ENCODE measurements at regions not wholly inside any gene's neighbourhood (a gene's known extent, or its start where the extent isn't known, plus 50 kb on each side); places are given as distances from the start of the nearest gene placed in this dataset.
"Not testable (repeated sequence)": the region's sequence is repeated elsewhere in the genome, so short reads cannot be mapped to it uniquely, and the experiment has no call there.

DNA sequence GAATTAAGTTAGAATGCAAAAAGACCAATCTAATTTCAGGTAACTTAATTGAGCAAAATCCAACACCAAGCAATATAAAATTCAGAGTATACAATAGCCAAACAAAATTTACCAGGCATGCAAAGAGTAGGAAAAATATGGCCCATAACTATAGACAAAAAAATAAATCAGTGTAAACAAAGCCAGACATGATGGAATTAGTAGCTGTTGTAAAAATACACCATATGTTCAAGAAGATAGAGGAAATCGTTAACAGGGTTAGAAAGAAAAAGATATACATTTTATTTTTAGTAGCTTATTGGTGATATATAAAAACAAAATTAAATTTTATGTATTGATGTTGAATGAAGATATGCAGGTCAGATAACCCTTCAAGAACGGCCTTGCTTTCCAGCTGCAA, 621.1 kb upstream of the MIR17HG start:
- Mint-ChIP-seq H3K4me1 (no peaks in the 10 kb centered on the region), H3K4me3 (no peak overlapping the region), H3K27ac (no peak overlapping the region), H3K27me3 (no peaks in the 10 kb centered on the region), H3K36me3 (peaks cover 0 to 5% (median 2%) of the 10 kb centered on the region in 3 donors), H3K9me3 (peaks cover 0 to 24% (median 9%) of the 10 kb centered on the region in 9 donors)
- POLR2A ChIA-PET, result no interaction called here
- ATAC-seq (no peak), DNase-seq (no peak)

DNA sequence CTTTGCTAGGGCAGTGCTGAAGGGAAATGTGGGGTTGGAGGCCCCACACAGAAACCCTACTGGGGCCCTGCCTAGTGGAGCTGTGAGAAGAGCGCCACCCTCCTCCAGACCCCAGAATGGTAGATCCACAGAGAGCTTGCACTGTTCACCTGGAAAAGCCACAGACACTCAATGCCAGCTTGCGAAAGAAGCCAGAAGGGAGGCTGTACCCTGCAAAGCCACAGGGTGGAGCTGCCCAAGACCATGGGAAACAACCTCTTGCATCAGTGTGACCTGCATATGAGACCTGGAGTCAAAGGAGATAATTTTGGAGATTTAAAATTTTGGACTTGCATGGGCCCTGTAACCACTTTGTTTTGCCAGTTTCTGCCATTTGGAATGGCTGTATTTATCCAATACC, 615.4 kb upstream of the MIR17HG start:
- POLR2A ChIA-PET, result no interaction called here
- Mint-ChIP-seq H3K36me3 (peaks cover 0 to 5% (median 0%) of the 10 kb centered on the region in 3 donors), H3K9me3 (peaks cover under 1 to 38% (median 12%) of the 10 kb centered on the region in 9 donors), H3K4me1 (no peaks in the 10 kb centered on the region), H3K27me3 (no peaks in the 10 kb centered on the region), H3K27ac (no peak overlapping the region), H3K4me3 (no peak overlapping the region)
- no peak for ATAC-seq
- DNase-seq, result no peak

DNA sequence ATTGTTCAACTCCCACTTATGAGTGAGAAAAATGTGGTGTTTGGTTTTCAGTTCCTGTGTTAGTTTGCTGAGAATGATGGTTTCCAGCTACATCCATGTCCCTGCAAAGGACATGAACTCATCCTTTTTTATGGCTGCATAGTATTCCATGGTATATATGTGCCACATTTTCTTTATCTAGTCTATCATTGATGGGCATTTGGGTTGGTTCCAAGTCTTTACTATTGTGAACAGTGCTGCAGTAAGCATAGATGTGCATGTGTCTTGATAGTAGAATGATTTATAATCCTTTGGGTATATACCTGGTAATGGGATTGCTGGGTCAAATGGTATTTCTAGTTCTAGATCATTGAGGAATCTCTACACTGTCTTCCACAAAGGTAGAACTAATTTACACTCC, 613.0 kb upstream of the MIR17HG start:
- H3K36me3 Mint-ChIP-seq, POLR2A ChIA-PET, H3K27me3 Mint-ChIP-seq, ATAC-seq, H3K27ac Mint-ChIP-seq, DNase-seq, H3K4me1 Mint-ChIP-seq, H3K4me3 Mint-ChIP-seq: not testable (repeated sequence)
- H3K9me3 Mint-ChIP-seq, result peaks cover 0 to 35% (median 14%) of the 10 kb centered on the region in 9 donors

DNA sequence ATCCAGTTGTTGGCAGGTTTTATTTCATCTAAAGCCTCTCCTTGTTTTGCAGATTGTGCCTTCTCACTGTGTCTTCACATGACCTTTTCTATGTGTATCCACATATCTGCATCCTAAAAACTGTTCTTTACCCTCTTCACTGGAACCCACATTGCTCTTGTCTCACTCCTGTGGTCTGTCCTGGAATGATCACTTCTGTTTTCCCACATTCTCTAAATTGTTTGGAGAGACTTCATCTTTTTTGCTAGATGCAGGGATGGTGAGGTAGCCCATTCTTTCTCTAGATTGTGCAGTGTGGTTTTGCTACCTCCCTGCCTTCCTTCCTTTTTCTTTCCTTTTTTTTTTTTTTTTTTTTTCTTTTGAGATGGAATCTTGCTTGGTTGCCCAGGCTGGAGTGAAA, 608.6 kb upstream of the MIR17HG start:
- ATAC-seq (no peak), DNase-seq (no peak)
- H3K4me1 Mint-ChIP-seq, result no peaks in the 10 kb centered on the region
- peaks cover 0 to 25% (median 3%) of the 10 kb centered on the region in 9 donors for H3K9me3 Mint-ChIP-seq
- POLR2A ChIA-PET, result no interaction called here
- no peaks in the 10 kb centered on the region for H3K36me3 Mint-ChIP-seq
- H3K27ac Mint-ChIP-seq, result no peak overlapping the region
- H3K4me3 Mint-ChIP-seq, result no peak overlapping the region
- no peaks in the 10 kb centered on the region for H3K27me3 Mint-ChIP-seq

DNA sequence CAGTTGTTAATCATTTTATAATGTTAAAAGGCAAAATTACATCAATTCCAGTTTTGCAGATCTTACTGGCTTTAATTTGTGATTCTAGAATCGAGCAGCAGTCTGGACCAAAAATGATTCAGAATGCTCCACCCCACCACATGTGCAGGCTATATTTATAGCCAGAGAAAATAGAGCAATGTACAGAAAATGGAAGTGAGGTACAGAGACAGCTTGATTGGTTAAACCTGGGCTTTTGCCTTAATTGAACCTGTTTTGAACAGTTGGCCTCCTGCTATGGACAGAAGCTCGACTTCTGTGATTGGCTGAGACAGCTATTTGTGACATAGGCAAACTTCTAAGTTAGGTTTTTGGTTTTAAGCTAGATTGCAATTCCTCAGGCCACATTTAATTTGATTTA, 607.4 kb upstream of the MIR17HG start:
- H3K4me3 Mint-ChIP-seq, result no peak overlapping the region
- no peak for ATAC-seq
- POLR2A ChIA-PET, result no interaction called here
- peaks cover 0 to 16% (median 6%) of the 10 kb centered on the region in 9 donors for H3K9me3 Mint-ChIP-seq
- no peak for DNase-seq
- no peak overlapping the region for H3K27ac Mint-ChIP-seq
- no peaks in the 10 kb centered on the region for H3K27me3 Mint-ChIP-seq
- H3K4me1 Mint-ChIP-seq, result no peaks in the 10 kb centered on the region
- H3K36me3 Mint-ChIP-seq, result no peaks in the 10 kb centered on the region

DNA sequence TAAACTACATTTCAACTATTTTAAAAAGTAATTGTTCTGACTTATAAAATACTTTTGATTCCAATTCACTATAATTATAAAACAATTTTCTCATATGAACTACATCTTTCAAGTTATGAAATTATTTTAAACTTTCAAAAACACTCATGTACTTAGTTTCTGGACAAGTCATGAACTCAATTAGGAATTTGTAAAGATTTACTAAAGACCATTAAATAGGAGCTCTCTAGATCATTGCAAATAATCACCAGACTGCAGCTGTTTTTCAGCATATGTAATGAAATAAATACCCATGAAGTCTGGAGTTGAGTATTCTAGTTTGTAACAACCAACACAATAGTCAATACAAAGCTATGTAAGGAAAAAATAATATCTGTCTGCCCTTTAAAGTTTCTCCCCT, 605.1 kb upstream of the MIR17HG start:
- Mint-ChIP-seq H3K27ac (no peak overlapping the region), H3K4me1 (no peaks in the 10 kb centered on the region), H3K27me3 (no peaks in the 10 kb centered on the region), H3K4me3 (no peak overlapping the region), H3K36me3 (no peaks in the 10 kb centered on the region), H3K9me3 (peaks cover 0 to 15% (median 3%) of the 10 kb centered on the region in 9 donors)
- POLR2A ChIA-PET, result no interaction called here
- ATAC-seq (no peak), DNase-seq (no peak)

DNA sequence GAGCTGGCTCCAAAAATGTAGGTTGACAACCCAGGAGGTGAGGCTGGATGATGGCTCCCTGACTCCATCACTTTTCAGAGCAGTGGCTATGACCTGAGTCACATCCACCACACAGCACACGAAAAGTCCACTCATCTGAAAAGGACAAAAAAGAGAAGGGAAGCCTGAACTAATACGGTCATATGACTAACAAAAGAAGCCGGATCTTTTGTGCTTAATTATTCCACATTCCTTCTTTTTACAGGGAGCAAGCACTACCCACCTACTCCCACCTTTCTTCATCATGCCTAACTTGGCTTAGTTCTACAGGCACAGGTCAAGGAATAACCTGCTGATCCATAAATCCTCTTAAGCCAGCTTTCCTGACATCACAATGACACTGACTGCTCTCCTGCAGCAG, 601.3 kb upstream of the MIR17HG start:
- H3K9me3 Mint-ChIP-seq, result peaks cover 0 to 37% (median 9%) of the 10 kb centered on the region in 9 donors
- H3K4me3 Mint-ChIP-seq, result no peak overlapping the region
- no peaks in the 10 kb centered on the region for H3K27me3 Mint-ChIP-seq
- H3K36me3 Mint-ChIP-seq, result peaks cover 0 to 5% (median 0%) of the 10 kb centered on the region in 3 donors
- ATAC-seq (no peak), DNase-seq (no peak)
- no peaks in the 10 kb centered on the region for H3K4me1 Mint-ChIP-seq
- H3K27ac Mint-ChIP-seq, result no peak overlapping the region
- POLR2A ChIA-PET, result no interaction called here

DNA sequence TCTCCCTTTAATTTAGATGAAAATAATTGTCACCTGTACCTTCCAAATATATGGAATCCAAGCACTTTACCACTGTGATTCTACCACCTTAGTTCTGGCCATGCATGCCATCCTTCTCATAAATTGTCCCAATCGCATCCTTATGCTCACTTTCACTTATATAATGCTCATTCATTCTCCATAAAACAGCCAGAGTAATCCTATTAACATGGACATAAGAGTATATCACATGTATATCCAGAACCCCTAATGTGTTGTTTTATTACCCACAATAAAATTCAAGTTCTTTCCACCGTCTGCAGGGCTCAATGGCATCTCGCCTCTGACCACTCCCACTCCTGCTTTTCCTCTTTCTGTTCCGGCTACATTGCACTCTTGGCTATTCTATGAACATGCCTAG, 597.5 kb upstream of the MIR17HG start:
- Mint-ChIP-seq H3K4me3 (no peak overlapping the region), H3K36me3 (peaks cover 0 to 5% (median 0%) of the 10 kb centered on the region in 3 donors), H3K4me1 (no peaks in the 10 kb centered on the region), H3K27me3 (no peaks in the 10 kb centered on the region), H3K27ac (no peak overlapping the region), H3K9me3 (peaks cover 4 to 42% (median 14%) of the 10 kb centered on the region in 9 donors)
- ATAC-seq, result no peak
- POLR2A ChIA-PET, result no interaction called here
- no peak for DNase-seq

DNA sequence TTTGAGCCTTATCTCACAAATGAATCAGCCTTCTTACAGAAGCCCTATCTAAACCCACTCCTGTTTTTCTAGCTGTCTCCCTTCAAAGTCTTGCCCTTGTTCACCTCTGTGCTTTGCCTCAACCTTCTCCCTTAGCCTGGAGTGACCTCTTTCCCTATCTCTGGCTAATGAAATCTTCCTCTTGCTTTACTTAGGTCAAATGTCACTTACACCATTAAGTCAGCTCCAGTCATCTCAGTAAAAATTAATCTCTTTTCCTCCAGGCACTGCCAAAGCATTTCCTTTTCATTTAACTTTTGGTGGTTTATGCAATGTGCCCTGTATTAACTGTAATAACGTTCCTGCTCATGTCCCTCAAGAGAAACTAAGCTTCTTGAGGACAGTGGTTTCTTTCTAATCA, 596.5 kb upstream of the MIR17HG start:
- ATAC-seq (no peak), DNase-seq (no peak)
- H3K4me1 Mint-ChIP-seq, result no peaks in the 10 kb centered on the region
- POLR2A ChIA-PET, result no interaction called here
- H3K4me3 Mint-ChIP-seq, result no peak overlapping the region
- H3K27ac Mint-ChIP-seq, result no peak overlapping the region
- H3K36me3 Mint-ChIP-seq, result peaks cover 0 to 5% (median 0%) of the 10 kb centered on the region in 3 donors
- H3K27me3 Mint-ChIP-seq, result no peaks in the 10 kb centered on the region
- peaks cover 4 to 42% (median 14%) of the 10 kb centered on the region in 9 donors for H3K9me3 Mint-ChIP-seq

DNA sequence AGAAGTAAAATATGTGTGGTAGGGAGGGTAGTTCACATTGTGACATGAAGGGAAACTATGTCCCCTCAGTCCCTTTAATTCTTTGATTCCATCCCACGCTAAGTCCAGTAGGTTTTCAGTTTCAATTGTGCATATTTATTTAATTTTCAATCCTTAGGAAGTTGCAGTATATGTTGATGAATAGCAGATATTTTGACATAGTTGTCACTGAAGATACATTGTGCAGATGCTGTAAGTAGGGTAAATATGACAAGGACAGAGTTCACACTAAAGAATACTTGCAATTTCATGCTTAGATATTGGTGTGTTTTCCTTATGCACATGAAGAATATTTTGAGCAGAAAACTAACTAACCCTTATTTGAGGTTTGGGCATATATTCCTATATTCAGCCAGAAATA, 595.4 kb upstream of the MIR17HG start:
- Mint-ChIP-seq H3K27ac (no peak overlapping the region), H3K9me3 (peaks cover 4 to 36% (median 16%) of the 10 kb centered on the region in 9 donors), H3K36me3 (peaks cover 0 to 5% (median 0%) of the 10 kb centered on the region in 3 donors), H3K4me3 (no peak overlapping the region), H3K4me1 (no peaks in the 10 kb centered on the region), H3K27me3 (no peaks in the 10 kb centered on the region)
- ATAC-seq, result no peak
- POLR2A ChIA-PET, result no interaction called here
- DNase-seq, result no peak

DNA sequence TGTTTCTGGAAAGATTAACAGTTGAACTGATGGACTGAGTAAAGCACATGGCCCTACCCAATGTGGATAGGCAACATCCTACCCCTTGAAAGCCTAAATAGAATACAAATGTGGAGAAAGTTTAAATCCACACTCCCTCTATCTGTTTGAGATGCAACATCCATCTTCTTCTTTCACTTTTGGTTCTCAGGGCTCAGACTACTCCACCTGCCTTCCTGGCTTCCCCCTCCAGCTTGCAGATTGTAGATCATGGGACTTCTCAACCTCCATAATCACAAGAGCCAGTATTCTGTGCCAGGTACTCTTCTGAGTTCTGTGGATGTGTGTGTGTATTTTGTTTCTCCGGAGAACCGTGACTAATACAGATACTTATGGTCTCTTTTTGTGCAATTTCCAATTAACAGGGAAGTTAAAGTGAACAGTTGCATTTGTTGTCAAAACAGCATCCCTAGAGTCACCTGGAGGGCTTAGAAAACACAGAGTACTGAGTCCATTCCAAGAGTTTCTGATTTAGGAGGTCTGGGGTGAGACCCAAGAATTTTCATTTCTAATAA, 590.3 kb upstream of the MIR17HG start:
- ATAC-seq, result no peak
- POLR2A ChIA-PET, result no interaction called here
- Mint-ChIP-seq H3K36me3 (no peaks in the 10 kb centered on the region), H3K4me3 (no peak overlapping the region), H3K9me3 (peaks cover 0 to 21% (median 7%) of the 10 kb centered on the region in 9 donors), H3K4me1 (no peaks in the 10 kb centered on the region), H3K27ac (no peak overlapping the region), H3K27me3 (no peaks in the 10 kb centered on the region)
- DNase-seq, result no peak

DNA sequence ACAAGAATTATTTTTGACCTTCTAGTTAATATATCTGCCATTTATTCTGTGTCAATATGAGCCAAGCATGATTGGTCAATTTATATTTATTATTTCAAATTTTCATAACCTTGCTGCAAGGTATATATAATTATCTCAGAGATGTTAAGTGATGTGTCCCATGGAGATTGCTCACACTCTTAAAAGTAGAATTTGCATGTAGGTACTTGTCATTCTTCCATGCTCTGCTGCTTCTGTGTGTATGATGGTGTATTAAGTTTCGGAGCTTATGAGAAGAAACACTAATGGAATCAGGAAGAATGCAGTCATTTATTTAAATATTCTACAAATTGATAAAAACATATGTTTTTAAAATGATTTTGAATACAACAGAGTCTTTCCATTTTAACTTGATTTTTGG, 586.8 kb upstream of the MIR17HG start:
- Mint-ChIP-seq H3K27me3 (no peaks in the 10 kb centered on the region), H3K27ac (no peak overlapping the region), H3K4me1 (no peaks in the 10 kb centered on the region), H3K4me3 (no peak overlapping the region), H3K36me3 (no peaks in the 10 kb centered on the region), H3K9me3 (peaks cover 0 to 16% (median 2%) of the 10 kb centered on the region in 9 donors)
- ATAC-seq, result no peak
- POLR2A ChIA-PET, result no interaction called here
- DNase-seq, result no peak

DNA sequence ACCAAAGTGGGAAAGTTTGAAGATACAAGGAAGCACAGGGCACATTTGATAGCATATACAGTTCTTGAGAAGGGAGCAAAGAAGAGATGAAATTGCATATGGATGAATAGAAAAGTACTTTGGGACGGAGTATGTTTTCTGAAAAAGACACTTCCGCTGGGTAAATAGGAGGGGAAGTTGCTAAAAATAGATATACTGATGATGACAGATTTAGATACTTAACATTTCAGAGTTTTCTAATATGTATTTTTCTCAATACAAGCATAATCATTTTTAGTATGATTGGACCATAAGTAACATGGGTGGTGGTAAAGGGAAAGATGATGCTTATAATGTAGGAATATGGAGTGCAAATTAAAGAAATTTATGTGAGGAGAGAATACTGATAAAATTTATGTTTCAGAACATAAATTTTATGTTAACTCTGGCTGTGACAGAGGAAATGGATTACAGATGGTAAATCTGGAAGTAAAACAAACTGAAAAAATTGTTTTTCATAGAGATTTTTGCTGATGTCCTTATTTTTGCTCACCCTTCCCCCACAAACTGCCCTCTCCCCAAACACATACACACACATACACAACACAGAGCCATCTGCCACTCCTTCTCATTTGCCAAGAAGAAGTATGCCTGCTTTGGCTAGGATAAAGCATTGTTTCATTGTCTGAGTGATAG, 583.9 kb upstream of the MIR17HG start:
- Mint-ChIP-seq H3K4me3 (no peak overlapping the region), H3K27ac (no peak overlapping the region), H3K9me3 (peaks cover 0 to 21% (median 2%) of the 10 kb centered on the region in 9 donors), H3K27me3 (no peaks in the 10 kb centered on the region), H3K36me3 (no peaks in the 10 kb centered on the region), H3K4me1 (no peaks in the 10 kb centered on the region)
- POLR2A ChIA-PET, result no interaction called here
- no peak for DNase-seq
- no peak for ATAC-seq

DNA sequence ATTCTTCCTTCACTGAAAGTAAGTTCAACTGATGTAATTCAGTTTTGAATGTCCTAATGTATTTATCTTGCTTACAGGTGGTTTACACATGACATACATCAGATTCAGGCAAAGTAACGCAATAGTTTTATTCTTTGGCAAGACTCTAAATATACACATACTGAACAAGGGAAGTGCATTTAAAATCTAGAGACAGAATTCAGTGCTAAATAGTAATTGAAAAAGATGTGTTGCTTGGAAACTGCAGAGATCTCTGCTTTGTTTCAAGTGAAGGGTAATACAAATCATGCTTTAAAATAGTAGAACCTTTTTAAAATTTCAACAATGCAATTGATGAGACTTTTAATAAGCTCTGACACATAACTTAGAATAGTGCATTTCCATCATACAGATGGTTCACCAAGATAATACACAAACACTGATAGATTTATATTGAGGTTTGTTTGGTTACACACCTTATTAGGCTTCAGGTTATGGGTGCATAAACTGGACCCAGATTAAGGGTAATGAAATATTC, 581.0 kb upstream of the MIR17HG start:
- DNase-seq, result no peak
- Mint-ChIP-seq H3K27me3 (no peaks in the 10 kb centered on the region), H3K27ac (no peak overlapping the region)

More for the DNA sequence above, 581.0 kb upstream of the MIR17HG start:
- POLR2A ChIA-PET, result no interaction called here
- Mint-ChIP-seq H3K9me3 (peaks cover 0 to 31% (median 4%) of the 10 kb centered on the region in 9 donors), H3K4me3 (no peak overlapping the region), H3K4me1 (no peaks in the 10 kb centered on the region), H3K36me3 (no peaks in the 10 kb centered on the region)
- ATAC-seq, result no peak

Measured in naive thymus-derived CD8-positive, alpha-beta T cell (primary cell).